ENCODE measurements at regions not wholly inside any gene's neighbourhood (a gene's known extent, or its start where the extent isn't known, plus 50 kb on each side); places are given as distances from the start of the nearest gene placed in this dataset.

- ATAC-seq: no peak
- intact Hi-C loops (cut with DNase I): no loop called here
- no peak for DNase-seq
These were observed 1066.5 kb downstream of the SLITRK1 start for GRCh38 chr13:82815791-82816190.

DNA sequence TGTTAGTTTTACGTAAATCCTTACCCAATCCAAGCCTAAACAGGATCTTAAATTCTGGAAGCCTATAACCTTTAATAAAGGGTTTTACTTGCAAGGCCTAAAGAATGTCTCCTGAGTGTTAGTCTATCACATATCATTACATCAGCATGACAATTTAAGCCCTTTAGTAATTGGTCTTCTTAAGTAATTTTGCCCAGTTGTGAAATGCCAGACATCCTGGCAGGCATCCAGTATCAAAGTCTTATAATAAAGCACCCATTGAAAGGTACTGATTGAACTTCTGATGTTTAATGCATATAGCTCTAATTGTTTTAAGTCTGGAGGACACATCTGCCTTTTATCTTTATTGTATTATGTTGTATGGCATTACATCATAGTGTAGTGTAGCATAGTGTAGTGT, 1078.9 kb downstream of the SLITRK1 start:
- ATAC-seq (no peak), DNase-seq (no peak)
- intact Hi-C loops (cut with DNase I): no loop called here

DNA sequence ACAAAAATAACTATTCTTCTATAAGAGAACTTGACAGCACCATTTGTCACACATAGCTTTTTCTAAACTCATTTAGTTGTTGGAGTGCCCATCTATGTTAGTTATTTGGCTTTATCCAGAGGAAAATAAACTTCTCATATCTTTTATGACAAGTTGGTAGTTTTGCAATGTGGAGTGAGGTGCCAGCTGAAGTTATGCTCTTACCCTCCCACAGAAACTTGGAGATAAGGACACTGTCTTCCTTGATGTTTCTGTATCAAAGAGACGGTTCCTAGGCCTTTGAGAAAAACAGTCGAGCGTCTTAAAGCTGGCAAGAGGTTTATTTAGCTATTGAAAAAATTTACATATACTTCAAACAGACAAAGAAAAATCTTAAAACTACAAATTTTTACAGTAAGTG, 1079.7 kb downstream of the SLITRK1 start:
- intact Hi-C loops (cut with DNase I): no loop called here
- ATAC-seq: peak; percentile 27 to 89

GRCh38 chr13:82800391-82800790, 1081.9 kb downstream of the SLITRK1 start:
- intact Hi-C loops (cut with DNase I): no loop called here

More for the DNA sequence above, 1079.7 kb downstream of the SLITRK1 start:
- DNase-seq: no peak

GRCh38 chr13:82797876-82798275, 1084.4 kb downstream of the SLITRK1 start:
- no peak for DNase-seq
- no peak for ATAC-seq
- intact Hi-C loops (cut with DNase I): no loop called here

More at GRCh38 chr13:82800391-82800790, 1081.9 kb downstream of the SLITRK1 start:
- DNase-seq (no peak), ATAC-seq (no peak)

- no peak for DNase-seq
- ATAC-seq: no peak
- intact Hi-C loops (cut with DNase I): no loop called here
These were observed 1091.2 kb downstream of the SLITRK1 start for GRCh38 chr13:82791035-82791434.

DNA sequence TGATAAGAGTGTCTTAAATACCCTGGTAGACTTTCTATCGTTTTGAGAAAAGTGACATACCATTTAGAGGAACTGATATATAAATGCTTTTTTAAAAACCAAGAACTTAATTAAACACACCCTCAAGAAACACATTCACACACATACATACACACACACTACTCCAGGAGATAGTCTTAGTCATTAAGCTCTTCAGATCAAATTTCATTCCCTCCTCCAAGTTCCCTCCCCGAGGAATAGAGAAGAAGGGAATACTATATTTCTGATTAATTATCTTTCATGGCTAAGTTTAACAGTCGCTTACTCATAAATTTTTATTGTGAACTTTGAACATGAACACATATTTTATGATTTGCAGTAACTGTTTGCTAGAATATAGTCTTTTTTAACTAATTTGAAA, 1109.5 kb downstream of the SLITRK1 start:
- ATAC-seq (no peak), DNase-seq (no peak)
- intact Hi-C loops (cut with DNase I): no loop called here

DNA sequence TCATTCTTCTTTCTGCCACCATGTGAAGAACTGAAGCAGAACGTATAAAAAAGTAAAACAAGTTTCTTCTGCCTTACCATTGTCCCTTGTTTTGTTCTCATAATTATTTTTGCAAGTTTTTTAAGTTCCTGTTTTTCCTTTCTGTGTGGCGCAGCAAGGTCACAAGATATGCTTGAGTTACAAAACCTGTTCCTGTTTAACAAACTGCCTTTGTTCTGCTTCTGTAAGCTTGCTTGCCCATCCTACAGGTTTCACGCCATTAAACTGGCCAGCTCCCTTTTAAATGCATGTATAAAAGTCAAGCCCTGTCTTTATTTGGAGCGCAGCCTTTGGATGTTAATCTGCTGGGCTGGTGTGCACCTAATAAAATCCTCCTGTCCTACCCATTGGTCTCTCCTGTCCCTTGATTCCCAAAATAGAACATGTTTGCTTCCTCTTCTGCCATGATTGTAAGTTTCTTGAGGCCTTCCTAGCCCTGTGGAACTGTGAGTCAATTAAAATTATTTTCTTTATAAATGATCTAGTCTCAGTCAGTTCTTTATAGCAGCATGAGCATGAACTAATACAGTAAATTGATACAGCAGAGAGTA, 1115.4 kb downstream of the SLITRK1 start:
- intact Hi-C loops (cut with DNase I): no loop called here
- ATAC-seq (no peak), DNase-seq (no peak)

DNA sequence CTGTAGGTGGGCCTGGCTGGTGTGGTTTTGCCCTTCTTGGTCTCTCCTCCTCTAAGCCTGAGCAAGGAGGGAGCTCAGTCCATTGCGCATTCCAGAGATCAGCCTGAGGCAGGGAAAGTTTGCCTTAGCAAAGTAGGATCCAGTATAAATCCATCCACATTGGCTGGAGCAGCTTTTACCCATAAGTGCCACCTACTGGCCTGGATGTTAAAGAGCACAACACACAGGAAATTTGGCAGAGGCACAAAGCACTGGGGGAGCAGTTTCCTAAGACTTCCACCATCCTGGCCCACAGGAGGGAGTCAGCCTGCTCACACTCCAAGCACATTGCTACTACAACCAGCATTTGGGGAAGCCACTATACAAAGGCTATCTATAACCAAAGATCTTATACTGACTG, 1124.2 kb downstream of the SLITRK1 start:
- DNase-seq: no peak
- intact Hi-C loops (cut with DNase I): no loop called here
- no peak for ATAC-seq

DNA sequence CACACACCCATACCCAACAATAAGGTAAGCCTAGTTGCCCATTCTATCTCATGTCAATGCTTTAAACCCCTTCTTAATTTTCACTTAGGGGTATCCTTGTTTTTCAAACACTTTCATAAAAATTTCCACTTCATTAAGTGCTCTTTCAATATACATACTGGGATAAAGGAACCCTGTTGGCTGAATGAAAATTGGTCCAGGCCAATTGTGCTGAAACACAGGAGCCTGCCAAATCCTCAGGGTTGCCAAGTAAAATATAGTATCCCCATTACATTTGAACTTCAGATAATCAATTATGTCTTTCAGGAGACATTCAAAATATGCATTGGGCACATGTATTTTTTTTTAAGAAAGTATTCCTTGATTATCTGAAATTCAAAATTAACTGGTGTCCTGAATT, 1131.1 kb downstream of the SLITRK1 start:
- no peak for DNase-seq
- intact Hi-C loops (cut with DNase I): no loop called here
- no peak for ATAC-seq

GRCh38 chr13:82749551-82749950, 1132.7 kb downstream of the SLITRK1 start:
- intact Hi-C loops (cut with DNase I): no loop called here
- ATAC-seq: no peak

DNA sequence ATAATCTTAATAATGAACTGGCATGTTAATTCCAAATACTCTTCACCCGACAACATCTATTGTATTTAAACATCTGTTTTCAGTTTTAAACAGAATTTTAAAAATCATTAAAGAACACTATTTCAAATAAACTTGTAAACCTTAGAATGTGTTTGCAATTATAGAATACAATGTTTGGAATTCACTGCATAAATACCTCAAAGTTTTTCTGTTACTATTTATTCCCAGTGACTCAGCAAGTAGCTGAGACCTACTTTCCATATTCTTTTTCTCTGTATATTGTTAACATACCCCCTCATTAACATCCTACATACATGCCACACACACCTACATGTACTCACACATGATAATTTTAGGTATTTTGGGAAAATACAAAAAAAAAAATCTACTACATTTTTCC, 1134.3 kb downstream of the SLITRK1 start:
- intact Hi-C loops (cut with DNase I): no loop called here
- no peak for DNase-seq
- ATAC-seq: no peak

More at GRCh38 chr13:82749551-82749950, 1132.7 kb downstream of the SLITRK1 start:
- DNase-seq: no peak

DNA sequence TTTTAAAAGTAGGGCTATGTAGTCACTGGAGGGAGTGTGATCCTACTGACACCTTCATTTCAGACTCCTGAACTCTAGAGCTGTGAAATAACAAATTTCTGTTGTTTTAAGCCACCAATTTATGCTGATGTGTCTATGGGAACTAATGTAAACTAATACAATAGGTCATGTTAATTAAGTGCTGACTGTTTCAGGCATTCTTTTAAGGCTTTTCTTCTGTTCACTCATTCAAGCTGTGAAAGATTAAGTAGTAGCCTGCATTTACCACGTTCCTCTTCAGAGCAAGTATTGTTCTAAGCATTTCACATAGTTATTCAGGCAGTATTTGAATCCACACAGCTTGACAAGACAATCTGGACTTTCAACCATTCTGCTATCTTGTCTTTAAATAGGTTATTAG, 1135.0 kb downstream of the SLITRK1 start:
- intact Hi-C loops (cut with DNase I): no loop called here
- no peak for ATAC-seq

GRCh38 chr13:82740442-82740841, 1141.8 kb downstream of the SLITRK1 start:
- ATAC-seq (no peak), DNase-seq (no peak)
- intact Hi-C loops (cut with DNase I): no loop called here

More for the DNA sequence above, 1135.0 kb downstream of the SLITRK1 start:
- no peak for DNase-seq

- no peak for ATAC-seq
- DNase-seq: no peak
- intact Hi-C loops (cut with DNase I): no loop called here
These were observed 1142.4 kb downstream of the SLITRK1 start for GRCh38 chr13:82739881-82740280.

- ATAC-seq (no peak), DNase-seq (no peak)
- intact Hi-C loops (cut with DNase I): no loop called here
These were observed 1152.9 kb downstream of the SLITRK1 start for GRCh38 chr13:82729401-82729800.

DNA sequence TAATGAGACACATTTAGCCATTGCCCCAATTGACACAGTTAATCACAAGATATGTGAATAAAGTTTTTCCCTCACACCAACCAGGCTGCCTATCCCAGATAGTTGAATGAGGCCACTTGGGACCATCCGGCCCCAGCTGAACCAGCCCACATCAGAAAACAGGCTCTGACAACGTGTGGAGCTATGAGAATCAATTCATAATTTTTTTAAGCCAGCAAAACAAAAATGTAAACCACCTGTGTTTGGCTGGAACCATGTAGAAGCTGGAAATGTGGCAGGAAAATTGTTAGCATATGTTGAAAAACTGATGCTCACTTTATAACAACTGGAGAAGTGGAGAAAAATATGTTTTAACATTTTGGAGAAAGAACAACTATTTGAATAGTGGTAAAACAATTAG, 1161.3 kb downstream of the SLITRK1 start:
- ATAC-seq (no peak), DNase-seq (no peak)
- intact Hi-C loops (cut with DNase I): no loop called here

- intact Hi-C loops (cut with DNase I): no loop called here
- DNase-seq (no peak), ATAC-seq (no peak)
These were observed 1162.3 kb downstream of the SLITRK1 start for GRCh38 chr13:82719987-82720386.

- no peak for ATAC-seq
- no peak for DNase-seq
- intact Hi-C loops (cut with DNase I): no loop called here
These were observed 1165.0 kb downstream of the SLITRK1 start for GRCh38 chr13:82717249-82717648.

DNA sequence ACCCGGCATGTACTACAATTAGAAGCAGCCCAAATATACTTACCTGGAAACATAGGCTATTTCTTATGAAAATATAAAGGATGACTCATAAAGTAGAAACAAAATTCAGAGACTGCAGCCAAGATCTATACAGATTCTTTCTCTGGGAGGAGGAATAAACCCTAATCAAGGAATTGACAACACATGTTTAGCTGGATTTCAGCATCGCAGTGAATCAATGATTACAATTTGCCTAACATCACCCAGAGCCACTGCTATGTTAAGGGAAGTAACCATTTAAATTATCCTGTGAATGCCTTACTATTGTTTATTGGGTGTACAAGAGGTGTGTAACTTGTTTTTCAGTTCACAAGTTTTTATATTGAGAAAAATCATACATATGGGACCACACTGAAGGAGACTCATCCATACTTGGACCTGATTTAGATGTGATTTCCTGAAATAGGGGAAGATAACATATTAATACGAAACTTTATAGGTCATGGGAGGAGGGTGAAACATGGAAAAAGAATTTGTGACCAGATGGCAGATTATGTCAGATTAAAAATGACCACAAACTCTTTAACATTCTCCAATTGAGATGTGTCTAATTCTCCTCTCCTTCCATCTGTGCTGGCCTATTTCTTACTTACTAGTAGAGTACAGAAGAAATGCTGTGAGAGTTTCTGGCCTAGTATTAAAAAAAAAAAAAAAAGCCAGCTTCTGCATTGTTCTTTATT, 1168.4 kb downstream of the SLITRK1 start:
- ATAC-seq (no peak), DNase-seq (no peak)
- intact Hi-C loops (cut with DNase I): no loop called here

DNA sequence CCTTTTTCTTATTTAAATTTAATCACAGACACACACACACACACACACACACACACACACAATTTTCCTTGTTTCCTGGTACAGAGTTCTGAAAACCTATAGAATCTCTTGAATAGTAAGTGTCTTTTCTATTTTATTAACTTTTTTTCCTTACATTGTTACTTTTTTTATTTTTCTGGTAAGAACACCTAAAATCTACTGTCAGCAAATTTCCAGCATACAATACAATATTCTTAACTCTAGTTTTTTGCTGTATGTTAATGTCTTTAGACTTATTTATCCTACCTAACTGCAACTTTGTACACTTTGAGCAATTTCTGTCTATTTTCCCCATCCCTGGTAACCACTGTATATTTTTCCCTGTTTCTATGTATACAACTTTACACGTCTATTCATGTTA, 1179.8 kb downstream of the SLITRK1 start:
- DNase-seq (no peak), ATAC-seq (no peak)
- intact Hi-C loops (cut with DNase I): no loop called here
